ENCODE measurements at regions not wholly inside any gene's neighbourhood (a gene's known extent, or its start where the extent isn't known, plus 50 kb on each side); places are given as distances from the start of the nearest gene placed in this dataset.

DNA sequence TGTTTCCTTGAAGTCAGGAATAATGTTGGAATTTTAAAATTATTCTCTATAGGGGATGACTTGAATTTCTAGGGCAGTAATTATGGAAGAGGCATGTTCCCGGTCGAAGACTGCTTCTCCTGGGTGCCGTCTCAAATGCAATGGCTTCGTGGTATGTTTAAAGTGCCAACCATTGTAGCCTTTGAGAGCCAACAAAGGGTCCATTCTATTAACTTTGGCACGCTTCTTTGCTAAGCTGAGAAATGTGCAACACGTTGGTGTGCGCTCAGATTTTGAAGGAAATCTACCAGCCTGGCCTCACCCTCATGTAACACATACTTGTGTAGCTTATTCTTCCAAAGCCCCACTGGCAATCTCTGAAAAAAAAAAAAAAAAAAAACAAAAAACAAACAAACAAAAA, 221.2 kb upstream of the ANKH start:
- H3K4me3 ChIP-seq, result no peak overlapping the region
- TF ChIP-seq CTCF (IDR thresholded peaks at IDR 0.05), result no peak
- intact Hi-C loops (cut with DNase I), result no loop called here
- no peaks in the 10 kb centered on the region for H3K4me1 ChIP-seq
- H3K27me3 ChIP-seq, result no peaks in the 10 kb centered on the region
- no peaks in the 10 kb centered on the region for H3K9me3 ChIP-seq
- ATAC-seq, result no peak
- no peaks in the 10 kb centered on the region for H3K36me3 ChIP-seq
- H3K27ac ChIP-seq, result no peak overlapping the region
- DNase-seq, result no peak

GRCh38 chr5:15085671-15086070, 214.1 kb upstream of the ANKH start:
- DNase-seq (no peak), ATAC-seq (no peak)
- Histone ChIP-seq H3K27ac (no peak overlapping the region), H3K4me3 (no peak overlapping the region), H3K36me3 (no peaks in the 10 kb centered on the region), H3K9me3 (peaks cover 0 to 5% of the 10 kb centered on the region in 2 donors), H3K27me3 (no peaks in the 10 kb centered on the region), H3K4me1 (no peaks in the 10 kb centered on the region)
- TF ChIP-seq CTCF (IDR thresholded peaks at IDR 0.05), result no peak
- intact Hi-C loops (cut with DNase I), result no loop called here

DNA sequence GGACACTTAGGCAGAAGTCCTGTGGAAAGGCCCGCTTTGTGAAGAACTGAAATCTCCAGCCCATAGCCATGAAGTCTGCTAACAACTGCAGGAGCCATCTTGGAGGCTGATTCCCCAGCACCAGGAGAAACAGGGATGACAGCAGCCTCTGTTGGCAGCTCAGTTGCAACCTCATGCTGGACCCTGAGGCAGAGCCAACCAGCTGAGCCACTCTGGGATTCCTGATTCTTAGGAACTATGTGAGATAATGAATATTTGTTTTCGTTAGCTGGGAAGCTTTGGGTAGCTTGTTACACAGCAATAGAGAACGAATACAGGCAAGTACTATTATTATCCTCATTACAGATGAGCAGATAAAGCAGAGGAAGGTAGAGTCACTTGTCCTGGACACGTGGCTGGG, 210.5 kb upstream of the ANKH start:
- no peak overlapping the region for H3K27ac ChIP-seq
- no peak for TF ChIP-seq CTCF (IDR thresholded peaks at IDR 0.05)
- no peaks in the 10 kb centered on the region for H3K36me3 ChIP-seq
- no peaks in the 10 kb centered on the region for H3K4me1 ChIP-seq
- no peak for DNase-seq
- intact Hi-C loops (cut with DNase I), result no loop called here
- H3K4me3 ChIP-seq, result no peak overlapping the region
- peaks cover 0 to 7% of the 10 kb centered on the region in 2 donors for H3K9me3 ChIP-seq
- H3K27me3 ChIP-seq, result no peaks in the 10 kb centered on the region
- ATAC-seq, result no peak

- Histone ChIP-seq H3K27ac (no peak overlapping the region), H3K36me3 (no peaks in the 10 kb centered on the region), H3K4me1 (no peaks in the 10 kb centered on the region), H3K9me3 (peaks cover 0 to 7% of the 10 kb centered on the region in 2 donors), H3K4me3 (no peak overlapping the region), H3K27me3 (no peaks in the 10 kb centered on the region)
- ATAC-seq, result no peak
- TF ChIP-seq CTCF (IDR thresholded peaks at IDR 0.05), result no peak
- intact Hi-C loops (cut with DNase I), result no loop called here
- no peak for DNase-seq
Observed at GRCh38 chr5:15080219-15080618, 208.6 kb upstream of the ANKH start.

DNA sequence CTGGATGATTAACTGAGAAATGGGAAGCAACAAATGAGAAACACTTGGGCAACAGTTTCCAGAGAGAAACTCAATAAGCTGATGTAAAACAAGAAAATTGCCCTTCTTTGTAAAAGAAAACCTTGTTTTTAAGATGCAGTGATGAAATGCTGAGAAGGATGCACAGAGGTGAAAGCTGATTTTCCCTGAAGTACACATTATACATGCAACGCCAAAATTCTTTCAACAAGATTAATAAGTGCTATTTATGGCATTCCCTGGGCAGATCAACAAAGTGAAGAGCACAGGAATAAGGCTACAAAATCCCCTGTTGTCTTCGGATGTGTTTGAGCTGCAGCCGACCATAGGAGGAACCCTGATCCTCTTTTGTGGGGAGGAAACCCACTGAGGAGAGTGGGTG, 208.0 kb upstream of the ANKH start:
- intact Hi-C loops (cut with DNase I), result no loop called here
- peaks cover 0 to 7% of the 10 kb centered on the region in 2 donors for H3K9me3 ChIP-seq
- no peak overlapping the region for H3K27ac ChIP-seq
- no peaks in the 10 kb centered on the region for H3K4me1 ChIP-seq
- no peaks in the 10 kb centered on the region for H3K27me3 ChIP-seq
- no peak overlapping the region for H3K4me3 ChIP-seq
- no peaks in the 10 kb centered on the region for H3K36me3 ChIP-seq
- ATAC-seq (no peak), DNase-seq (no peak)
- no peak for TF ChIP-seq CTCF (IDR thresholded peaks at IDR 0.05)

Data from left lung (tissue), 4 donors.